ENCODE measurements at regions not wholly inside any gene's neighbourhood (a gene's known extent, or its start where the extent isn't known, plus 50 kb on each side); places are given as distances from the start of the nearest gene placed in this dataset.

DNA sequence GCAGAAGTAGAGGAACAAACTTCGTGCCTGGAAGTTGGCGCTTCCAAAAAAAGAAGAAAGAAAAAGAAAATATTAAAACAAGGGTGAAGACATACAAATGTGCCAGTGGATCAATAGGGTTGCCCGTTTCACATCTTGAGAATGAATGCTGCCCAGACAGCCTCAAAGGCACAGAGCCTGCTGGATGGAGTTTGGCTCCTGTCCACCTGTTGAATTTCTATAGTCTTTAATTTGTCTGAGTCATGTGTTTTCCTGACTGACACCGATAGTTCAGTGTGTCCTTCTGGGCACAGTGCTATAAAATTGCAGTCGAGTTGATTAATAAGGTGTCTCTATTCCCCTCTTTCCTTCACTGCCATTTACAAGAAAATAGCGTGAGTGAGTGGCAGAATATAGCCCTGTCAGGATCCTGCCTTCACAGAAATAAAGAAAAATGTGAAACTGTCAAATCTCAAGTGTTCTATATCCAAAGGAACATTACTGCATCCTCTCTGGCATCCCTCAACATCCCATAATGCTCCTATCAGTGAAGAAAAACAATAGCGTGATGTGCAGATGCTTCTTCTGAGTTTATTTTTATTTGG, 471.3 kb upstream of the AUTS2 start:
- DNase-seq: no peak

DNA sequence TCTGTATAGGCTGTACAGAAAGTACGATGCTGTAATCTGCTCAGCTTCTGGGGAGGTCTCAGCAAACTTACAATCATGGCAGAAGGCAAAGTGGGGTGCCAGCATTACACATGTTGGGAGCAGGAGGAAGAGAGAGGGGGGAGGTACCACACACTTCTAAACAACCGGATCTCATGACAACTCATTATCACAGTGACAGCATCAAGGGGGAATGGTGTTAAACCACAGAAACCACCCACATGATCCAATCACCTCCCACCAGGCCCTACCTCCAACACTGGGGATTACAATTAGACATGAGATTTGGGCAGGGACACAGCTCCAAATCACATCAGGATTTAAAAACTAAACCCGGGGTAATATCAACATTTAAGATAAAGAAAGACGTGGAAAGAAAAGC, 468.8 kb upstream of the AUTS2 start:
- DNase-seq: no peak

DNA sequence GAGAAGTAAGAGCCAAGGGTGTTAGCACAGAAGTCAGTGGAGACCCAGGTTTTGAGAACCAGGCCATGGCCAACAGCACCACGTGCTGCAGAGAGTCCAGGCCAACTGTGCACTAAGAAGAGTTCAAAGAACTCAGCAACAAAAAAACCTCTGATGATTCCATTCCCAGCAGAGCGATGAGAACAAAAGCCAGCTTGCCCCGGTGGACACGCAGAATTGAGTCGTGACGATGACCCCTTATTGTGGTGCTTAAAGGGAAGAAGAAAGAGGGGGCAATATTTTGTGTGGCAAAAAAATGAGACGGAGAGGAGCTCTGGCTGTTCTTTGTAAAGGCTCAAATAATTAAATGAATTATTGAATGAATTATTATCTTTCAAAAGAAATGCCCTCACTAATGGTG, 468.3 kb upstream of the AUTS2 start:
- DNase-seq: no peak

DNA sequence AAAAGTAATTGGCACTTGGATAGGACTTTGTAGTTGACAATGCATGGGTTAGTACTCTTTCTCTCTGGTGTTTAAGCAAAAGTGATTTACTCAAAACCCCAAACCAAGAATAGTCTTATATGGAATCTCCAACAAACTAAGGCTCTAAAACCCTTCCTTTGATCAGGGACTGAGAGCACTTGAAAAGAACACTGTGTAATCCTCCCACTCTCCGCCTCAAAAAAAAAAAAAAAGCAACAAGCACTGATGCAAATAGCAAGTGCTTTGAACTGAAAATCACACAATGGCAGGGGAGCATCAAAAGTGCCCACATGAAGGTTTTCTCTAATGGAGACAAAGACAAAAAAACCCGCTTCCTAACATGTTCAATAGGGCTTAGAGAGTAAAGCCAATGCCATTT, 467.9 kb upstream of the AUTS2 start:
- no peak for DNase-seq

DNA sequence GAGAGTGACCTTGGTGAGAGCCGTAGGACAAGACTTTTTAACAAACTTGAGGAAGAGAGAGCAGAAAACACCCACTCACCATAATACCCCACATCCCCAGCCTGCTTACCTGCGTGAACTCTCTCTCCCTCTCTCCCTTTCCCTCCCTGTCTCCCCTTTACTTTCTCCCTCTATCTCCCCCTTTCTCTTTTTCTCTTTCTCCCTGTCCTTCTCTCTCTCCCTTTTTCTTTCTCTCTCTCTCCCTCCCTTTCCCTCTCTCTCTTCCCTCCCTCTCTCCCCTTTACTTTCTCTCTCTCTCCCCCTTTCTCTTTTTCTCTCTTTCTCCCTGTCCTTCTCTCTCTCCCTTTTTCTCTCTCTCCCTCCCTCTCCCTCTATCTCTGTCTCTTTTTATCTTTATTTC, 464.0 kb upstream of the AUTS2 start:
- DNase-seq: no peak

DNA sequence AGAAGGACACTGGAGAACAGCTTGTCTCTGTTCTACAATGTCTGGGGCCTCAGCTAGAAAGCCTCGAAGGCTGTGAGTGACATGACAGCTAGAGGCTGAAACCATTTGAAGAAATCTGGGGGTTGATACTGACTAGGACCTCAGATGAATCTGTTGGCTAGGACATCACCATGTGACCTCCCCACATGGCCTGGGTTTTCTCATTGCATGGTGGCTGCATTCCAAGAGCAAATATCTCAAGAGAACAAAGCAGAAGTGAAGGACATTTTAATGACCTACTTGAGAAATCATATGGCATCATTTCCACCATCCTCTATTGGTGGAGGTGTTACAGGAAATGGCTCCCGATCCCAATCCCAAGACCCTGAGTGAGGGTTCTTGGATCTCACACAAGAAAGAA, 450.6 kb upstream of the AUTS2 start:
- no peak for DNase-seq

DNA sequence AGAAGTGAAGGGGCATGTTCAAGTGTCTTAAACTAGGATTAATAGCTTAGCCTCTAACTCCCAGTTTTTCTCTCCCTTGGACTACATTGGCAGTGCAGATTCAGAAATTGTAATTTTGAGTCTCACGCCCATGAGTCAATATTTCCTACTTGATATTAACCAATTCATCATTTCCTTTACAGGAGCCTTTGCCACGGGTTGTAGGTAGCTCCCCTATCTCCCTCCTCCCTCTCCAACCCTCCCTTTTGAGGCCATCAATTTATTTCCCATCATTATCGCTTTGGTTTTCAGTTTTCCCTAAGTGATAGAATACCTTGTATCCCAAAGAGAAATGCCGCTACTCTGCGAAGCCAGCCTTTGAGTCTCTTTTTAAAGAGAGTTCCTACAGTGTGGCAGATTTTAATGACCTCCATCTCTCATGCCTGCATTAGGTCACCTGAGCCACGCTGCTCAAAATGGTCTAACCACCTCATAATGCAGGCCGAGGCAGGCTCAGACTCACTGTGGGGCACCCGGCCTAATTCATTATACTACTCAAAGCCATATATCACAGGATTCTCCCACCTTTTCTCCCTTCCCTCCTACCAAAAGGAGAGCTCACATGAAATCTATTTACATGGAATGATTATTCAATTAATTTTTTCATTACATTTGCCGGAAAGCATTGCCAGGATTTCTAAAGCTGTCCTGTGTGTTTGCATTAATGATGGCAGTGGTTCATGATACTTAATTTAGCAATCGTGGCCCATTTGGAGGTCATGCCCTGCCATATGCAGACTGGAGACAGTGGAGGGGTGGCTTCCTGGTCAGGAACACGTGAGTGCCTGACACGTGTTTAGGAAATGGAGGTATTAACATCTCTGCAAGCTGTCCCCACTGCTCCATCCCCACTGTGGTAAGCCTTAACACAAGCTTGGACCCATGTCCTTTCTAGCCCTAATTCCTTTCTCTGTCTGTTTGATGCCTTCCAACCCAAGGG, 448.2 kb upstream of the AUTS2 start:
- no peak for DNase-seq

DNA sequence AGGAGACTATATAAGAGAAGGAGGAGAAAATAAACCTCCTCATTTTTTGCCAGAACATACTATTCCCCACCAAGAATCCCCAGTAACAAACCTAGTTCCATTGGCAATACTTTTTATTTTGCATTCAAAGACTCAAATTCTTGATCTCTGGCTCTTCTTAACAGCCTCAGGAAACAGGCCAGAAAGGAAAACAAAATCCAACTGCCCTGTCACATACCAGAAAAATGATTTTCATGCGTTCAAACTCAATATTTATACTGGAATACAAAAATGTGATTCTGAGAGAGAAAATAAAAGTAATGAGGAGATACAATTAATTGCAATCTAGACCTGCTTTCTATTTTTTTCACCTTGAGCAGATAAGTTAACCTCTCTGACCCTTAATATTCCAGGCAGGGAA, 435.9 kb upstream of the AUTS2 start:
- DNase-seq: no peak

DNA sequence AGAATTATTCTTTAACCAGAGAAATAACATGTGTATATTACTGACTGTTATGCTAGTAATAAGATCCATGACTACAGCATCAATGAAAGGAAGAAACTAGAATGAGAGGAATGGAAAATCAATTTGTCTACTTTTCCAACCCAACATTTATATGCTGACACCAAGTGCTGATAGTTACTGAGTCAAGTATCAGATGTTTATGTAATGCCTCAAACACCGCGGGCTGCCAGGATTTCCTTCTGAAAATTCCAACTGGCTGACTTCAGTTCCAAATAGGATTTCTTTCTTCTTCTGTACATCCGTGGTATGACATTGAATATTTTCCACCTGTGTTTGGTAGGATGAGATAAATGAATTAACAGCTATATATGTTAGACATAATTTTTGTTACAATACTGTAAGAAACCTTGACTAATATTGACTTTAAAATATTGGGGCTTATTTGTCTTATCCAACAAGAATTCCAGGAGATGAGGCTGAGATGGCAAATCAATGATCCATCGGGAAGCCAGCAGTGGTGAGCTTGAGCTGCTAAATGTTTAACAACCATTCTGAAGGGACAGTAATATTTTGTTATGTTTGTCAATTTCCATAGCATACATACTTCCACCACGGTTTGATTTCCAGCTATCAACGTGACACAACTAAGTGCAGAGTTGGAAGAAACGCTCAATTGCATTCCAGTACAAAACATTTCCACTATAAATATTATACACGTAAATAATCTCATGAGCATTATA, 435.2 kb upstream of the AUTS2 start:
- no peak for DNase-seq

DNA sequence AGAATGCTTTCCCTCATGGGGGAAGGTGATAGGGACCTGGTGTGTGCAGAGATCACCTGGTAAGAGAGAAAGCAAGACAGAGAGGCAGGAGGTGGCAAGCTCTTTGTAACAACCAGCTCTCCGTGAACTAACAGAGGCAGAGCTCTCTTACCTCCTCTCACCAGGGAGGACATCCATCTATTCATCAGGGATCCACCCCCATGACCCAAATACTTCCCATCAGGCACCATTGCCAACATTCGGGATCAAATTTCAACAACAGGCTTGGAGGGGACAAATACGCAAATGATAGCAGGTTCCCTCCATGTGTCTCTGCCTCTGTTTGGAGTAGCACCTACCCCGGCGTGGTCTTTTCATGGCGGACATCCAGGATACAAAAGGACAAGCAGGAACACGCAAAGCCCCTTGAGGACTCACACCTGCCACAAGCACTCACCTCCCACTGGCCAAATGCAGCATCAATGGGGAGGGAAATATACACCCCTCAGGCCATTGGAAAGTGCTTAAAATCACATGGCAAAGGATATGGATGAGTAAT, 431.2 kb upstream of the AUTS2 start:
- DNase-seq: no peak

DNA sequence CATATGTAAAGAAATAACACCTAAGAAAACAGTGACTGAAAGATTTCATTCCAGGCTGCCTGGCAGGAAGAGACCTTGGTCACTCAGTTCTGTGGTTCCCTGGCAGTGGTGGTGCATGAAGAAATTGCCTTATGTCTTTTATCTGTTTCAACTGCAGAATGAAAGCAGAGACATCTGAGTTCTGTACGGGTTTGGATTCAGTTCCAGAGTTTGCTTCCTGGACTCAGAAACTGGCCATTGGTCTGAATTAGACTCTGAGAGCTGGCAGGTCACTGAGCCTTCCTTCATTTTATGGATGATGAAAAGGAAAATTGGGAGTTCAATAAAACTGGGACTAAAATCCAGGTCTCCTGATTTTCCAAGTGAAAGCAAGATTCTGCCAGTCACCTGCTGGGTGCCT, 428.9 kb upstream of the AUTS2 start:
- DNase-seq: no peak

DNA sequence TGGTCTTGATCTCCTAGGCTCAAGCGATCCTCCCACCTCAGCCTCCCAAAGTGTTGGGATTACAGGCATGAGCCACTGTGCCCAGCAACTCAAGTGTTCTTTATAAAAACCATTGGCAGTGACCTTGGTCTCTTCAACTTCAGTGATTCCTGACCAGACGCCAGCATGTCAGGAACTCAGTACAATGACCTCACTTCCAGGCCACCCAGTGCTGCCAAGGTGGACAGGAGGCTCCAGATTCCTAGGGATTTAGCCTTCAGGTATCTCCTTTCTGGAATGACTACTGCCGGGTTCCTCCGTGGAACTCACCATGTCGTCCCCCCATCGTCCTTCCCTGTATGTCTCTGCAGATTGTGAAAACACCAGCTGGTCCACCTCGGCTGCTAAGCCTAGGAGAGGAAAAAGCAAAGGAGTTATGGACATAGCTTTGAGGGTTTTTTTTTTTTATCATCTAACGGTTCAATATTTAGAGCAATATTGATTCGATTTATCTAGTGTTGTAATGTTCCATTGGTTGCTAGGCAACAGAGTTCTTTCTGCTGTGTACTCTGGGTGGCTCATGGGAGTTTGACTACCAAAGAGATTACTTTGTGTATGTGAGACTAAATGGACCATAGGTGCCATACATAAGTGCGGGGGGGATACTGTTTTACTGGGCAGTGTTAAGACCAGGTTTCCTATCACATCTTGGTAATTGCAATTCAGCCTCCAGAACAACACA, 425.8 kb upstream of the AUTS2 start:
- no peak for DNase-seq

DNA sequence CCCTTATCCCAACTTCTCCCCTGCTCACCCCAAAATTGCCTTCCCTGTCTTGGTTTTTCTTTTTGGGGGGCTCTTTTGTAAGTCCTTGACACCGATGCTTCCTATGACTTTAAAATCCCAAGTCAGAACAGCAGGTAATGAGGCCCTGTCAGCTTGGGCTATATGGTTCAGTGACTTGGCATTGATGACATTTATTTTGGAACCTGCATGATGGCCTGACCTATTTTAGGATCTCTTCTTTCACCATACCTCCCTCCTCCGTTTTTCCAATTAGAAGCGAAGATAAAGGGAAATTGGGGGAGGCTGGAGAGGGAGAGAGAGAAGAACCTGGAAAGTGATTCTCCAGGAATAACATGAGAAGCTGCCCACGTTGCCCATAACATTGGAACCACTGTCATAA, 424.9 kb upstream of the AUTS2 start:
- no peak for DNase-seq

DNA sequence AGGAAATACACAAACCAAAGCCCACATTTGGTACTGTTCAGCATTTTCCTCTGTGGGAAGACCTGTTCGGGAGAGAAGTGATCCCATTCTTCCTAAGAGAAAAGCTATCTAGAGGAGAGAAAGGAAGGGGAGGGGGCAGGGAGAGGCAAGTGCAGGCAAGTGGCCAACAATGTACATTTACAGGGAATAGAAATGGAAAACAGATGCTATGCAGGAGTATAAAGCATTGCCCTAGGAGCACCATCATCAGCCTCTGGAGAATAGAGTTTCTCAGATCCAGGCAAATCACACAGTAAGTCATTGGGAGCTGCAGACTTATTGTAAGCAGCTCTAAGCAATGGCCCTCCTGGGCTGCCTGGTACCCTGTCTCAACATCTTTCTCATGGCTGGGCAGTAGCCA, 424.4 kb upstream of the AUTS2 start:
- no peak for DNase-seq

DNA sequence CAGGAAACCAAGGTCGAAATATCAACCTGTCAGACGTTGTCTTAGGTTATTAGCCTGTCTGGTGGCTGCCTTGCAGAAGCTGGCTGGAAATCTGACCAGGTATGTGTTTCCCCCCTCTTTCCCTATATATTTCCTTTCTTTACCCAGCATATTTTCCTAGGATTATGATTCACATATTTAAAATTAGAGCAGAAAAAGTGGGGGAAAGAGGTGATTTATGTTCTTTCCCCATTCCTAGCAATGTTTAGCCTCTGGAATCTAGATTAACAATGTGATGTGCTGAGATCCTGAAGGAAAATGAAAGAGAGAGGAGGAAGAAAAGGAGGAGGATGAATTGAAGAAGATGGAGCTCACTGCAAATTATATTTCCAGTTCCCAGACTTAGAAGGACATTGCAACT, 421.4 kb upstream of the AUTS2 start:
- DNase-seq: no peak

DNA sequence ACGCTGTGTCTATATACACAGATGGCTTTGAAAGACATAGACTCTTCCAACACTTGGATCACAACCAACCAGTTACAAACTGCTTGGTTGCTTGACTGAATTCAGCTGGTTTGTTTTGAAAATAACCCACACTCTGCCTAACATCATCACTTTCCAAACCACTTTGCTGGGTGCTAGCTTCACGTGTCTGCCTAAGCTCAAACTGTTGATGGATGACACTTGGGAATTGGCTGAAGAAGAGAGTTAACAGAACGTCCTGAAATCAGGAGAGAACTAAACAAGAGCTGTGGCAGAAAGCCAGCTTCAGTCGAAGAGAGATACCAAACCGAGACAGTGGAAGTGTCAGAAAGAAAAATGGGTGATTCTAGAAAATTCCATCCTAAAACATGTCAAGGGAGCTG, 420.8 kb upstream of the AUTS2 start:
- no peak for DNase-seq

DNA sequence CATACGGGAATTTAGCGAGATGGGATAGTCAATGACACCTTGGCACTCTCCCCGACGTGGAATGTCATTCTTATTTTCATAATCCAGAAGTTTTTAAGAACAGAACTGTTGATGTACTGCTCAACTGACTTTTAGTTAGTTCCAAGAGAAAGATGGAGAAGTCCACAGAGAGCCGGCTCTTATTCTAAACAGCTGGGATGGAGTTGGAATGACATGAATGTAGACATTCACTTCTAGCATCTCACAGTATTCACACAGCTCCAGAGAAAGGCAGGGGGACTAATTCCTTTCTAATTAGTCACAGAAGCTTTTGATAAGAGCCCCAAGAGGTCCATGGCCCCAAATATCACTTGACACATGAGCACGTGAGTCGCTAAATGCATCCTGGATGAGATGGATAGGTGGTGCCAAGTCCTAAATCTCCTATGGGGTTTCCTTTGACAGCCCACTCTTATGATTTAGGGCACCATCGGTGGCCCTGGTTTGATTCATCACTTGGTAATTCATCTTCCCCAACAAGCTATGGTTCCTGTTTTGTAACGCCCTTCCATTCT, 420.3 kb upstream of the AUTS2 start:
- no peak for DNase-seq

DNA sequence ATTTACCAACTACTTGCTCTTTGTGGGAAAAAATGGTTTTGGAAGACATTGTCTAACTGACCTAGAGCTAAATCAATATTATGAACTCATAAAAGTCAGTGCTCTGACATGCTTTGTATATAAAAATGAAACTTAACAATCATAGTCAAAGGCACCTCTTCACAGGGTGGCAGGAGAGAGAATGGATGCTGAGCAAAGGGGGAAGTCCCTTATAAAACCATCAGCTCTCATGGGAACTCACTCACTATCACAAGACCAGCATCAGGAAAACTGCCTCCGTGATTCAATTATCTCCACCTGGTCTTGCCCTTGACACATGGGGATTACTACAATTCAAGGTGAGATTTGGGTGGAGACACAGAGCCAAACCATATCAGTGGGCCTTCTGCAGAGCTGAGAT, 417.6 kb upstream of the AUTS2 start:
- no peak for DNase-seq

DNA sequence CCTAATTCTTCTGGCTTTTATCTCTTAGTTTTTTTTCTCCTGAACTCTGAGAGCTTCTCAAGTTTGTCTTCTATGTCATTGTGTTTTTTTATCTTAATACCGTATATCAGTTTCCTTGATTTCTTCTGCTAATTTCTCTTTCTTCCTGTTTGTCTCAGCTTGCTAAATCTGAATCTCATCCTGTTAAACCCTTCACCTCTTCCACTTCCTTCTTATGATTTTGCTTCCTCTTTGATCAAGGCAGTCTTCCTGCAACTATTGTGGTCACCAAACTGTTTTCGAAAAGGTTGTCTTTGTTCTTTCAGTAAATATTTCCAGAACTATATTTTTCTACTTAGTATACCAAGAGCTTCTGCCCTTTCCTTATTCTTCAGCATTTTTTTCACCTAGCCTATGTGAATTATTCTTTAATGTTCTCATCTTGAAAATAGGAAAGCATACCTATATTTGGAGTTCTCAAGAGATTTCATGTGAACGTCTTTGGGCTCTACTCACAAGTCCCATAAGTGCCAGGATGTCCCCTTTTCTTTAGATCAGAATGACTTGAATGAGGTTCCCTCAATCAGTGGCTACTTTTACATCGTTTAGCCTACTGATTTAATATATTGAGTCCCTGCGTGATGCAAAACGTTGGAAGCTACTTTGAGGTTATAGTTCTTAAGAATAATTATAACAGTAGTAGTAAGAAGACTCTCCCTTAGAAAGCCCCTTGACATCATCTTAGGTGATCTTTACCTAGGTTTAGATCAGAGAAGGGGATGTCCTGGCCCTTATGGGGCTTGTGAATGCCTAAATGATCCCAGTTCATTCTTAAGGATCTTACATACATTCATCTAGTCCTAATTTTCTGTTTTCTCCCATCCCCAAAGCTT, 415.4 kb upstream of the AUTS2 start:
- no peak for DNase-seq

DNA sequence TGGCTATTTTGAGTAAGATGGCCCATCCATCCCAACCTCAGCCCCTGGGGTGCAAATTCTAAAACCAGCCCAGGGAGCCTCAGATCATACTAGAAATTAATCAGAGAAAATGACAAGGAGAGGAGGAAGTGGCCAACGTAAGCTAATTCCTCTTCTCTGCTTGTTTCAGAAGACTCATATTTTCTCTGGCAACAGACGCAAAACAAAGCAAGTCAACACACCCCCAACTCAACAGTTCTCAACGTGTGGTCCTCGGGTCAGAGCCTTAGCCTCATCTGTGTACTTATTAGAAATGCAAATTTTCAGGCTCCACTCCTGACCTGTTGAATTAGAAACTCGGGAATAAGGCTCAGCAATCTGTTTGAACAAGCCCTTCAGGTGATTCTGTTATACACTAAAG, 413.9 kb upstream of the AUTS2 start:
- no peak for DNase-seq

DNA sequence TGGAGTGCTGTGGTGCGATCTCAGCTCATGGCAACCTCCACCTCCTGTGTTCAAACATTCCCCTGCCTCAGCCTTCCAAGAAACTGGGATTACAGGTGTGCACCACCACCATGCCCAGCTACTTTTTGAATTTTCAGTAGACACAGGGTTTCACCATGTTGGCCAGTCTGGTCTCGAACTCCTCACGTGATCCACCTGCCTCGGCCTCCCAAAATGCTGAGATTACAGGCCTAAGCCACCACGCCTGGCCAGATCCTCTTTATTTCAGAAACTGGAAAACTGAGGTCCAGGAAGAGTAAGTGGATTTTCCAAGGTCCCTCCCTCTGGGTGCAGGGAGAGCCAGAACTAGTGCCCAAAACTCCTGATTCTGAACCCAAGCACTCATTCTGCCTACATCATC, 413.1 kb upstream of the AUTS2 start:
- DNase-seq: no peak

DNA sequence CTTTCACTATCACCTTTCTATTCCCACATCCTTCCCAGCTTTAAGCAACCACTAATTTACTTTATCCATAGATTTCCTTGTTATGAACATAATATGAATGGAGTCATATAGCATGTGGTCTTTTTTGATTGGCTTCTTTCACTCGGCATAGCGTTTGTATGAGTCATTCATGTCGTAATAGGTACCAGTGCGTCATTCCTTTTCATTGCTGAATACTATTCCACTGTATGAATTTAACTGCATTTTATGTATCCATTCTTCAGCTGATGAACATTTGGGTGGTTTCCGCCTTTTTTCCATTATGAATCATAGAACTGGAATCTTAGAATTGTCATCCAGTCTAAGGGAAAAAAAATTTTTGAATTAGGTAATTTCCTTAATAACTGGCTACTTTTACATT, 411.3 kb upstream of the AUTS2 start:
- DNase-seq: no peak
